ENCODE measurements at regions not wholly inside any gene's neighbourhood (a gene's known extent, or its start where the extent isn't known, plus 50 kb on each side); places are given as distances from the start of the nearest gene placed in this dataset.

DNA sequence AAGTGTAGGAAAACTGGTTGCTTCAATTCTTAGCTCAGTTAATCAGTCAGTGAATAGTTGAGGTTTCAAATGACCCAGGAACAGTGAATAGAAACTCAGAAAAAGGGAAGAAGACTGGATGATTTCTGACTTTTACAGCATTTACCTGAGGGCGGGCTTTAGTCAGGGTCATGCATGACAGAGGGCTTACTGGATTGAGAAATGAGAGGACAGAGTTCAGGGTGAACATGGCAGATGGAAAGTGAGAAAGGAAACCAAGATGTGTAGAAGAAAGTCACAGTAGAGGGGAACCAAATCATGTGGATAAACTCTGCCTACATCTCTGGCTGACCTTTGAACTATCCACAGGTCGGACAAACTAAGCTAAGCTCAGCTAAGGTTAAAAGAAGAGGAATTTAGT is 596.0 kb downstream of the SEMA5A start:
- no peak overlapping the region for H3K27ac ChIP-seq (ENCODE audit: low read length)
- no peaks in the 10 kb centered on the region for H3K9me3 ChIP-seq (ENCODE audit: low read length)
- H2AFZ ChIP-seq (ENCODE audit: low read depth, low read length), result no peak overlapping the region
- no peaks in the 10 kb centered on the region for H3K79me2 ChIP-seq (replicated peaks; ENCODE audit: insufficient read depth, low read length)
- no peak overlapping the region for H3K4me2 ChIP-seq (ENCODE audit: low read length)
- peaks cover 2% of the 10 kb centered on the region for H3K27me3 ChIP-seq (ENCODE audit: insufficient read depth, low read depth, low read length)
- no peaks in the 10 kb centered on the region for H3K9me2 ChIP-seq (ENCODE audit: insufficient read depth, low read length)
- no peaks in the 10 kb centered on the region for H3K36me3 ChIP-seq (ENCODE audit: insufficient read depth, low read length)
- H4K20me1 ChIP-seq (ENCODE audit: insufficient read depth), result no peaks in the 10 kb centered on the region
- no peak for TF ChIP-seq TAF1 (IDR thresholded peaks at IDR 0.05; ENCODE audit: low read depth)
- TF ChIP-seq POLR2AphosphoS5 (IDR thresholded peaks at IDR 0.05), result no peak
- no peak for TF ChIP-seq MXI1 (conservative IDR thresholded peaks at IDR 0.05; ENCODE audit: poor library complexity, severe bottlenecking)
- TF ChIP-seq, protein P1, sequence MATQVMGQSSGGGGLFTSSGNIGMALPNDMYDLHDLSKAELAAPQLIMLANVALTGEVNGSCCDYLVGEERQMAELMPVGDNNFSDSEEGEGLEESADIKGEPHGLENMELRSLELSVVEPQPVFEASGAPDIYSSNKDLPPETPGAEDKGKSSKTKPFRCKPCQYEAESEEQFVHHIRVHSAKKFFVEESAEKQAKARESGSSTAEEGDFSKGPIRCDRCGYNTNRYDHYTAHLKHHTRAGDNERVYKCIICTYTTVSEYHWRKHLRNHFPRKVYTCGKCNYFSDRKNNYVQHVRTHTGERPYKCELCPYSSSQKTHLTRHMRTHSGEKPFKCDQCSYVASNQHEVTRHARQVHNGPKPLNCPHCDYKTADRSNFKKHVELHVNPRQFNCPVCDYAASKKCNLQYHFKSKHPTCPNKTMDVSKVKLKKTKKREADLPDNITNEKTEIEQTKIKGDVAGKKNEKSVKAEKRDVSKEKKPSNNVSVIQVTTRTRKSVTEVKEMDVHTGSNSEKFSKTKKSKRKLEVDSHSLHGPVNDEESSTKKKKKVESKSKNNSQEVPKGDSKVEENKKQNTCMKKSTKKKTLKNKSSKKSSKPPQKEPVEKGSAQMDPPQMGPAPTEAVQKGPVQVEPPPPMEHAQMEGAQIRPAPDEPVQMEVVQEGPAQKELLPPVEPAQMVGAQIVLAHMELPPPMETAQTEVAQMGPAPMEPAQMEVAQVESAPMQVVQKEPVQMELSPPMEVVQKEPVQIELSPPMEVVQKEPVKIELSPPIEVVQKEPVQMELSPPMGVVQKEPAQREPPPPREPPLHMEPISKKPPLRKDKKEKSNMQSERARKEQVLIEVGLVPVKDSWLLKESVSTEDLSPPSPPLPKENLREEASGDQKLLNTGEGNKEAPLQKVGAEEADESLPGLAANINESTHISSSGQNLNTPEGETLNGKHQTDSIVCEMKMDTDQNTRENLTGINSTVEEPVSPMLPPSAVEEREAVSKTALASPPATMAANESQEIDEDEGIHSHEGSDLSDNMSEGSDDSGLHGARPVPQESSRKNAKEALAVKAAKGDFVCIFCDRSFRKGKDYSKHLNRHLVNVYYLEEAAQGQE (IDR thresholded peaks at IDR 0.05; ENCODE audit: borderline replicate concordance), result no peak
- TF ChIP-seq EZH2 (IDR thresholded peaks at IDR 0.05; ENCODE audit: borderline replicate concordance, insufficient read depth, low read length, poor library complexity, severe bottlenecking), result no peak
- TF ChIP-seq, protein P2, sequence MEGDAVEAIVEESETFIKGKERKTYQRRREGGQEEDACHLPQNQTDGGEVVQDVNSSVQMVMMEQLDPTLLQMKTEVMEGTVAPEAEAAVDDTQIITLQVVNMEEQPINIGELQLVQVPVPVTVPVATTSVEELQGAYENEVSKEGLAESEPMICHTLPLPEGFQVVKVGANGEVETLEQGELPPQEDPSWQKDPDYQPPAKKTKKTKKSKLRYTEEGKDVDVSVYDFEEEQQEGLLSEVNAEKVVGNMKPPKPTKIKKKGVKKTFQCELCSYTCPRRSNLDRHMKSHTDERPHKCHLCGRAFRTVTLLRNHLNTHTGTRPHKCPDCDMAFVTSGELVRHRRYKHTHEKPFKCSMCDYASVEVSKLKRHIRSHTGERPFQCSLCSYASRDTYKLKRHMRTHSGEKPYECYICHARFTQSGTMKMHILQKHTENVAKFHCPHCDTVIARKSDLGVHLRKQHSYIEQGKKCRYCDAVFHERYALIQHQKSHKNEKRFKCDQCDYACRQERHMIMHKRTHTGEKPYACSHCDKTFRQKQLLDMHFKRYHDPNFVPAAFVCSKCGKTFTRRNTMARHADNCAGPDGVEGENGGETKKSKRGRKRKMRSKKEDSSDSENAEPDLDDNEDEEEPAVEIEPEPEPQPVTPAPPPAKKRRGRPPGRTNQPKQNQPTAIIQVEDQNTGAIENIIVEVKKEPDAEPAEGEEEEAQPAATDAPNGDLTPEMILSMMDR (IDR thresholded peaks at IDR 0.05; ENCODE audit: poor library complexity, severe bottlenecking), result no peak
- H3K4me3 ChIP-seq (ENCODE audit: low read length), result no peak overlapping the region
- H3F3A ChIP-seq (ENCODE audit: insufficient read depth, low read length, poor library complexity, severe bottlenecking), result peaks cover 8% of the 10 kb centered on the region
- no peak overlapping the region for H3K9ac ChIP-seq (ENCODE audit: low read length)

DNA sequence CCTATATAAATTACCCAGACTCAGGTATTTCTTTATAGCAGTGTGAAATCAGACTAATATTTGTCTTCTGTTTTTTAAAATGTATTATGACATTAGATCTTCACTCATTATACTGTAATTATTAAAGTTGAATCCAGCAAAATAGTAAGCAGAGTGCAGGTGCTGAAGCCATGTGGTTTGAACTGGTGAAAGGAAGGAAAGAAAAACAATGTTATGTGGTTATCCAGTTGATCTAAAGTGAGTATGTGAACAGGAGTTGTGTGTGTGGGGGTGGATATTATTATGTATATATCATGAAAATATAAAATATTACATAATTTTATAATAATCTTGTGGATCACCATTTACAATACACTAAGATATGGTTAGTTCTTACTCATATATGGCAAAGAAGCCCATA is 593.7 kb downstream of the SEMA5A start:
- Histone ChIP-seq H3K9ac (ENCODE audit: low read length) (no peak overlapping the region), H3K36me3 (ENCODE audit: insufficient read depth, low read length) (no peaks in the 10 kb centered on the region), H3K9me2 (ENCODE audit: insufficient read depth, low read length) (no peaks in the 10 kb centered on the region), H3K27ac (ENCODE audit: low read length) (peak overlapping the region; percentile 81), H4K20me1 (ENCODE audit: insufficient read depth) (no peaks in the 10 kb centered on the region), H3K9me3 (ENCODE audit: low read length) (no peaks in the 10 kb centered on the region), H3K4me2 (ENCODE audit: low read length) (no peak overlapping the region), H3K27me3 (ENCODE audit: insufficient read depth, low read depth, low read length) (peaks cover 2% of the 10 kb centered on the region), H3K4me3 (ENCODE audit: low read length) (no peak overlapping the region), H2AFZ (ENCODE audit: low read depth, low read length) (no peak overlapping the region), H3F3A (ENCODE audit: insufficient read depth, low read length, poor library complexity, severe bottlenecking) (peaks cover 1% of the 10 kb centered on the region), H3K79me2 (replicated peaks; ENCODE audit: insufficient read depth, low read length) (no peaks in the 10 kb centered on the region)
- TF ChIP-seq, protein P2 (IDR thresholded peaks at IDR 0.05; ENCODE audit: poor library complexity, severe bottlenecking), result no peak
- TF ChIP-seq EZH2 (IDR thresholded peaks at IDR 0.05; ENCODE audit: borderline replicate concordance, insufficient read depth, low read length, poor library complexity, severe bottlenecking), result no peak
- no peak for TF ChIP-seq SMC3 (conservative IDR thresholded peaks at IDR 0.05; ENCODE audit: poor library complexity)
- TF ChIP-seq MXI1 (conservative IDR thresholded peaks at IDR 0.05; ENCODE audit: poor library complexity, severe bottlenecking), result no peak
- TF ChIP-seq POLR2AphosphoS5 (IDR thresholded peaks at IDR 0.05), result no peak
- TF ChIP-seq RAD21 (conservative IDR thresholded peaks at IDR 0.05), result no peak
- no peak for TF ChIP-seq TAF1 (IDR thresholded peaks at IDR 0.05; ENCODE audit: low read depth)
- TF ChIP-seq EP300 (conservative IDR thresholded peaks at IDR 0.05; ENCODE audit: poor library complexity, severe bottlenecking), result no peak
- TF ChIP-seq, protein P1 (IDR thresholded peaks at IDR 0.05; ENCODE audit: borderline replicate concordance), result no peak

All from neural cell (in vitro differentiated cells).